Kidney epithelial cell (primary cell): ENCODE measurements at regions not wholly inside any gene's neighbourhood (a gene's known extent, or its start where the extent isn't known, plus 50 kb on each side); places are given as distances from the start of the nearest gene placed in this dataset.

Source experiments
- DNase-seq: peaks from one replicate; pipeline ENCODE4 v3.0.0-alpha.2; 2010; ENCODE audit warnings: low read depth
- H3K27me3 ChIP-seq: 2 replicates; pipeline ENCODE4 v1.6.0; 2011; ENCODE audit warnings: low read length; ENCODE audit not compliant: control insufficient read depth, insufficient read depth
- H3K36me3 ChIP-seq: 2 replicates; pipeline ENCODE4 v1.5.1; 2011; ENCODE audit warnings: low read length; ENCODE audit not compliant: control insufficient read depth, insufficient read depth
- H3K4me3 ChIP-seq: 2 replicates; pipeline ENCODE4 v1.5.1; 2011; ENCODE audit warnings: low read depth, mild to moderate bottlenecking, control low read depth, low read length
- TF ChIP-seq, protein P1 (sequence below): IDR thresholded peaks from 2 replicates; pipeline ENCODE4 v1.5.1; 2011; ENCODE audit warnings: mild to moderate bottlenecking, moderate library complexity, low read length, control low read depth, inconsistent platforms; ENCODE audit not compliant: insufficient read depth, poor library complexity, severe bottlenecking

- H3K27me3 ChIP-seq = no peaks in the 10 kb centered on the region
- TF ChIP-seq, protein P1, sequence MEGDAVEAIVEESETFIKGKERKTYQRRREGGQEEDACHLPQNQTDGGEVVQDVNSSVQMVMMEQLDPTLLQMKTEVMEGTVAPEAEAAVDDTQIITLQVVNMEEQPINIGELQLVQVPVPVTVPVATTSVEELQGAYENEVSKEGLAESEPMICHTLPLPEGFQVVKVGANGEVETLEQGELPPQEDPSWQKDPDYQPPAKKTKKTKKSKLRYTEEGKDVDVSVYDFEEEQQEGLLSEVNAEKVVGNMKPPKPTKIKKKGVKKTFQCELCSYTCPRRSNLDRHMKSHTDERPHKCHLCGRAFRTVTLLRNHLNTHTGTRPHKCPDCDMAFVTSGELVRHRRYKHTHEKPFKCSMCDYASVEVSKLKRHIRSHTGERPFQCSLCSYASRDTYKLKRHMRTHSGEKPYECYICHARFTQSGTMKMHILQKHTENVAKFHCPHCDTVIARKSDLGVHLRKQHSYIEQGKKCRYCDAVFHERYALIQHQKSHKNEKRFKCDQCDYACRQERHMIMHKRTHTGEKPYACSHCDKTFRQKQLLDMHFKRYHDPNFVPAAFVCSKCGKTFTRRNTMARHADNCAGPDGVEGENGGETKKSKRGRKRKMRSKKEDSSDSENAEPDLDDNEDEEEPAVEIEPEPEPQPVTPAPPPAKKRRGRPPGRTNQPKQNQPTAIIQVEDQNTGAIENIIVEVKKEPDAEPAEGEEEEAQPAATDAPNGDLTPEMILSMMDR = no peak
These were observed 92.7 kb downstream of the LEPR start for GRCh38 chr1:65512967-65513780.

DNA sequence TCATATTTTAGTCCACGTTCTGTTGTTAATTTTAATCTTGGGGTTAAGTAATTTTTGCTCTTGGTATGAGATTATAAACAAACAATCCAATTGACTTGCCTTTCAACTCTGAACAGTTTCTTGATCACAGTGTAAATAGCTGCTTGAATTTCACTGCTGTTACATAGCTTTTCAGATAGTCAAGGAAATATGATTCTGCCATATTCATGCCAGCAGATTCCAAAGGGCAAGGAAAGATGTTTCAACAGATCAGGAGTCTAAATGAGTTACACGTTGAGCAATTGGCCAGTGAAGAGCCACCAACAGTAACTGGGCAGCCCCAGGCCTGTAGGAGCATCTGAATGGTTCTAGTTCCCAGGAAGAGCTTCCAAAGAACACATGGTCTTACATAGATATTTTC lies 93.6 kb downstream of the LEPR start:
- DNase-seq = no peak
- H3K27me3 ChIP-seq = no peaks in the 10 kb centered on the region
- TF ChIP-seq, protein P1 = no peak
- no peaks in the 10 kb centered on the region for H3K36me3 ChIP-seq
- H3K4me3 ChIP-seq = no peak overlapping the region

More at GRCh38 chr1:65512967-65513780, 92.7 kb downstream of the LEPR start:
- no peaks in the 10 kb centered on the region for H3K36me3 ChIP-seq
- no peak for DNase-seq
- H3K4me3 ChIP-seq = no peak overlapping the region

GRCh38 chr1:65524931-65525265 lies 104.4 kb downstream of the LEPR start:
- H3K36me3 ChIP-seq = no peaks in the 10 kb centered on the region
- peak overlapping the region; percentile 48 for H3K4me3 ChIP-seq
- TF ChIP-seq, protein P1 = no peak
- no peak for DNase-seq
- peaks cover 15% of the 10 kb centered on the region for H3K27me3 ChIP-seq

DNA sequence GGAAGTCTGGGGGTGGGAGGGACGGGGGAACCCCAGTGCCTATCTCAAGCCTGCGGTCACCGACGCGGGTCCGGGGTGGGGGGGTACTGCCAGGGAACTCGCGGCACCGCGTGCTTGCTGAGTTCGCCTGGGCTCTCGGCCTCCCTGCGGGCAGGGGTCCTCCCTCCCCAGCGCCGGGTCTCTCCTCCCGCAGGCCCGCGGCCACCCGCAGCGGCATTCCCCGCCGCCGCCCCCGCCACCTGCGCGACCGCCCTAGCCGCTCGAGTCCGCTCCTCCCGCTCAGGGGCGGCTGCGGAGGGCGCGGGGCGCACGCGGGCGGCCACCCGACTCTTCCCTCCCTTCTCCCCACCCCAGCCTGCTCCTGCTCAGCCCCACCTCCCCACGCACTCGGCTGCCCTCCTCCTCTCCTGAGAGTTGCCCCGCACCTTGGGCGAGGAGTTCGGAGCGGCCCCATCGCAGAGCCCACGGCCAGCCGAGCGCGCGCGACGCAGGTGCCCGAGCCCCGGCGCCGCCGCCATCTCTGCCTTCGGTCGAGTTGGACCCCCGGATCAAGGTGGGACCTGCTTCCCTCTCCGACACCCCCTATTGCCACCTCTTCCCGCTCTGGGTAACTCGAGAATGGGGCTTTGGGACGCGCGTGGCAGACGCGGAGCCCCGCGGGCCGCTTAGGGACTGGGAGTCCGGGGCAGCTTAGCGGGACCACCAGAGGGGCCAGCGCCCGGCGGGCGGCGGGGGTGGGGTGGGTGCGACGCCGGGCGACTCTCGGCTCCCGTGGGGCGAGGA lies 105.0 kb downstream of the LEPR start:
- Histone ChIP-seq H3K27me3 (peaks cover 15% of the 10 kb centered on the region), H3K36me3 (no peaks in the 10 kb centered on the region), H3K4me3 (peak overlapping the region; percentile 48)
- TF ChIP-seq, protein P1 = no peak
- no peak for DNase-seq

- peak overlapping the region; percentile 48 for H3K4me3 ChIP-seq
- H3K27me3 ChIP-seq = peaks cover 15% of the 10 kb centered on the region
- no peaks in the 10 kb centered on the region for H3K36me3 ChIP-seq
- no peak for DNase-seq
- TF ChIP-seq, protein P1 = no peak
These were observed 105.6 kb downstream of the LEPR start for GRCh38 chr1:65526049-65526556.
